Hepatocyte (in vitro differentiated cells): ENCODE measurements at regions not wholly inside any gene's neighbourhood (a gene's known extent, or its start where the extent isn't known, plus 50 kb on each side); places are given as distances from the start of the nearest gene placed in this dataset.

Source experiments
- DNase-seq: peaks from one replicate; pipeline ENCODE4 v3.0.0-alpha.2; 2016; ENCODE audit warnings: low spot score
- H2AFZ ChIP-seq: fragments of 200-600 bp; sonication (generic); 2 replicates; pipeline ENCODE4 v1.6.0; 2016; ENCODE audit warnings: antibody characterized with exemption, mild to moderate bottlenecking
- H3K27ac ChIP-seq: fragments of 200-600 bp; sonication (generic); 2 replicates; pipeline ENCODE4 v1.5.1; 2016; ENCODE audit warnings: mild to moderate bottlenecking
- H3K27me3 ChIP-seq: fragments of 200-600 bp; sonication (generic); 2 replicates; pipeline ENCODE4 v1.6.1; 2016
- H3K36me3 ChIP-seq: fragments of 200-600 bp; sonication (generic); replicated peaks from 2 replicates; pipeline ENCODE4 v1.5.1; 2016; ENCODE audit warnings: low read depth; ENCODE audit not compliant: insufficient read depth
- H3K4me1 ChIP-seq: fragments of 200-600 bp; sonication (generic); 2 replicates; pipeline ENCODE4 v1.5.1; 2016; ENCODE audit warnings: mild to moderate bottlenecking, moderate library complexity; ENCODE audit not compliant: insufficient read depth
- H3K4me2 ChIP-seq: fragments of 200-600 bp; sonication (generic); 2 replicates; pipeline ENCODE4 v1.6.0; 2016
- H3K4me3 ChIP-seq: fragments of 200-600 bp; sonication (generic); 2 replicates; pipeline ENCODE4 v1.5.1; 2016; ENCODE audit warnings: mild to moderate bottlenecking
- H3K79me2 ChIP-seq: fragments of 200-600 bp; sonication (generic); 2 replicates; pipeline ENCODE4 v1.6.0; 2017; ENCODE audit warnings: mild to moderate bottlenecking
- H3K9me2 ChIP-seq: fragments of 200-600 bp; sonication (generic); replicated peaks from 2 replicates; pipeline ENCODE4 v1.6.0; 2017; ENCODE audit warnings: mild to moderate bottlenecking; ENCODE audit not compliant: insufficient read depth
- H3K9me3 ChIP-seq: fragments of 200-600 bp; sonication (generic); 2 replicates; pipeline ENCODE4 v1.5.1; 2016; ENCODE audit warnings: low read depth, mild to moderate bottlenecking
- H4K20me1 ChIP-seq: fragments of 200-600 bp; sonication (generic); 2 replicates; pipeline ENCODE4 v1.6.0; 2016; ENCODE audit warnings: mild to moderate bottlenecking; ENCODE audit not compliant: insufficient read depth, poor library complexity, severe bottlenecking
- CTCF ChIP-seq: fragments of 200-600 bp; sonication (generic); IDR thresholded peaks from 2 replicates; pipeline ENCODE4 v1.5.1; 2016; ENCODE audit warnings: antibody characterized with exemption, mild to moderate bottlenecking; ENCODE audit not compliant: poor library complexity
- EZH2 ChIP-seq: fragments of 200-600 bp; sonication (generic); IDR thresholded peaks from 2 replicates; pipeline ENCODE4 v1.6.1; 2016; ENCODE audit warnings: antibody characterized with exemption, mild to moderate bottlenecking, borderline replicate concordance
- EZH2phosphoT487 ChIP-seq: fragments of 200-600 bp; sonication (generic); IDR thresholded peaks from one replicate; pipeline ENCODE4 v1.6.1; 2018; ENCODE audit warnings: antibody characterized with exemption, mild to moderate bottlenecking, low read depth, moderate library complexity; ENCODE audit not compliant: unreplicated experiment, severe bottlenecking
- WGBS: methylation state at CpG from one replicate; pipeline ENCODE4 v1.1.6; 2016; ENCODE audit warnings: low lambda C conversion rate; ENCODE audit errors: missing lambda C conversion rate; 5-methylcytosine and 5-hydroxymethylcytosine counted together

- H3K9me3 ChIP-seq = no peaks in the 10 kb centered on the region
- no peaks in the 10 kb centered on the region for H3K36me3 ChIP-seq
- no peaks in the 10 kb centered on the region for H3K4me1 ChIP-seq
- WGBS = 64% methylated on average over 3 of the region's 3 CpGs
- TF ChIP-seq EZH2phosphoT487 (no peak), CTCF (no peak), EZH2 (no peak)
- no peaks in the 10 kb centered on the region for H3K79me2 ChIP-seq
- H3K4me3 ChIP-seq = no peak overlapping the region
- DNase-seq = no peak
- H2AFZ ChIP-seq = no peak overlapping the region
- no peaks in the 10 kb centered on the region for H3K9me2 ChIP-seq
- no peaks in the 10 kb centered on the region for H4K20me1 ChIP-seq
- H3K4me2 ChIP-seq = no peak overlapping the region
- no peak overlapping the region for H3K27ac ChIP-seq
- H3K27me3 ChIP-seq = no peaks in the 10 kb centered on the region
Measured at GRCh38 chrX:137896123-137896522, 330.2 kb downstream of the ZIC3 start.

GRCh38 chrX:137915466-137915865, 349.5 kb downstream of the ZIC3 start:
- Histone ChIP-seq H3K9me2 (no peaks in the 10 kb centered on the region), H3K9me3 (no peaks in the 10 kb centered on the region), H3K79me2 (no peaks in the 10 kb centered on the region), H3K4me1 (no peaks in the 10 kb centered on the region), H4K20me1 (no peaks in the 10 kb centered on the region), H3K27ac (no peak overlapping the region), H3K36me3 (no peaks in the 10 kb centered on the region), H3K4me3 (no peak overlapping the region), H3K27me3 (no peaks in the 10 kb centered on the region), H3K4me2 (no peak overlapping the region), H2AFZ (no peak overlapping the region)
- TF ChIP-seq CTCF = no peak
- TF ChIP-seq EZH2phosphoT487 = no peak
- no peak for TF ChIP-seq EZH2
- no peak for DNase-seq
- WGBS = 20% methylated on average over 3 of the region's 3 CpGs

GRCh38 chrX:137916090-137916746, 350.3 kb downstream of the ZIC3 start:
- Histone ChIP-seq H3K4me1 (no peaks in the 10 kb centered on the region), H3K9me3 (no peaks in the 10 kb centered on the region), H3K79me2 (no peaks in the 10 kb centered on the region), H2AFZ (no peak overlapping the region), H3K36me3 (no peaks in the 10 kb centered on the region), H3K4me3 (no peak overlapping the region), H3K9me2 (no peaks in the 10 kb centered on the region), H3K4me2 (no peak overlapping the region), H3K27ac (no peak overlapping the region), H4K20me1 (no peaks in the 10 kb centered on the region), H3K27me3 (no peaks in the 10 kb centered on the region)
- DNase-seq = peak; percentile 9
- TF ChIP-seq CTCF (no peak), EZH2phosphoT487 (no peak), EZH2 (no peak)
- WGBS = 57% methylated on average over 6 of the region's 6 CpGs

GRCh38 chrX:137926090-137926489, 360.2 kb downstream of the ZIC3 start:
- Histone ChIP-seq H3K9me2 (no peaks in the 10 kb centered on the region), H2AFZ (no peak overlapping the region), H3K4me1 (no peaks in the 10 kb centered on the region), H3K4me3 (no peak overlapping the region), H3K79me2 (no peaks in the 10 kb centered on the region), H3K27ac (no peak overlapping the region), H3K4me2 (no peak overlapping the region), H3K36me3 (no peaks in the 10 kb centered on the region), H3K9me3 (no peaks in the 10 kb centered on the region), H3K27me3 (no peaks in the 10 kb centered on the region), H4K20me1 (no peaks in the 10 kb centered on the region)
- no peak for TF ChIP-seq EZH2
- no peak for TF ChIP-seq EZH2phosphoT487
- peak; percentile 33 for TF ChIP-seq CTCF
- 27% methylated on average over 1 of the region's 1 CpG for WGBS
- DNase-seq = peak; percentile 9
